Stimulated activated CD4-positive, alpha-beta T cell treated with anti-CD3 and anti-CD28 coated beads, Interleukin-4, amount 100 ng/mL, for 48 hours (primary cell): ENCODE measurements at regions not wholly inside any gene's neighbourhood (a gene's known extent, or its start where the extent isn't known, plus 50 kb on each side); places are given as distances from the start of the nearest gene placed in this dataset.
"Not testable (repeated sequence)": the region's sequence is repeated elsewhere in the genome, so short reads cannot be mapped to it uniquely, and the experiment has no call there.

ENCODE experiments used
- DNase-seq, 2 donors: peaks; one replicate each; pipeline ENCODE4 v3.0.0-alpha.2; 2020; ENCODE audit warnings: low read depth in 2 of 2

DNA sequence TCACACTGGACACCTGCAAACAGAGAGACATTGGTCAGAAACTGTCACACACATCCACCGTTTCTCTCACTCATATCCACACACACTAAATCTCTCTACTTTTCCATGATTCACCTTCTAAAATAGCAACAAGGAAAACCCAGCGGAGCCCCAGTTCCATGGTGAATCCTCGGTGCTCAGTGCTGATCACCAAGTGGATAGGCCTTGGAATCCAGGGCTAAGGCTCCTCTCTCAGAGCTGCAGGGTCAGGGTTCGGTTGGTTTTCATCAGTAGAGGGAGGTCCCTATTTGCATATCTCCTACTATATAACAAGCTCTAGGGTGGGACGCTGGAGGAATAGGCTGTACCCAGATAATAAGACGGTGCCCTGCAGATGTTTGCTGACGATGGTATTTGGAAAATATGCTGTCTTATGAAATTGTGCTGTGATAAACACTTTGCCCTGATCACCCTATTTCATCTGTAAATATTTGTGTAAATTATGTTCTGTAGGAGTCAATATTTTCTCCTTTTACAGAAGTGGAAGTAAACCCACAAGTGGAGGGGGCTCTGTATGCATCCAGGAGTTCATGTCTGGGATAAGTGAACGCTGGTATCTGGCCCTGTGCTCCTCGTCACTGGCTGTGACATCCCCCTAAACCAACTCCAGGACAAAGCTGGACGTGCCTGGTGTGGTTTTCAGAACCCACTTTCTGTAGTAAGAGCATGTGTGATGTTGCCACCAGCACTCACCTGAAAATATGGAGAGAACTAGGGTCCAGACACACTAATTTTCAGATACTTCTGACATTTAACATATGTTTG, 709.2 kb downstream of the TMEM121 start:
- no peak for DNase-seq

DNA sequence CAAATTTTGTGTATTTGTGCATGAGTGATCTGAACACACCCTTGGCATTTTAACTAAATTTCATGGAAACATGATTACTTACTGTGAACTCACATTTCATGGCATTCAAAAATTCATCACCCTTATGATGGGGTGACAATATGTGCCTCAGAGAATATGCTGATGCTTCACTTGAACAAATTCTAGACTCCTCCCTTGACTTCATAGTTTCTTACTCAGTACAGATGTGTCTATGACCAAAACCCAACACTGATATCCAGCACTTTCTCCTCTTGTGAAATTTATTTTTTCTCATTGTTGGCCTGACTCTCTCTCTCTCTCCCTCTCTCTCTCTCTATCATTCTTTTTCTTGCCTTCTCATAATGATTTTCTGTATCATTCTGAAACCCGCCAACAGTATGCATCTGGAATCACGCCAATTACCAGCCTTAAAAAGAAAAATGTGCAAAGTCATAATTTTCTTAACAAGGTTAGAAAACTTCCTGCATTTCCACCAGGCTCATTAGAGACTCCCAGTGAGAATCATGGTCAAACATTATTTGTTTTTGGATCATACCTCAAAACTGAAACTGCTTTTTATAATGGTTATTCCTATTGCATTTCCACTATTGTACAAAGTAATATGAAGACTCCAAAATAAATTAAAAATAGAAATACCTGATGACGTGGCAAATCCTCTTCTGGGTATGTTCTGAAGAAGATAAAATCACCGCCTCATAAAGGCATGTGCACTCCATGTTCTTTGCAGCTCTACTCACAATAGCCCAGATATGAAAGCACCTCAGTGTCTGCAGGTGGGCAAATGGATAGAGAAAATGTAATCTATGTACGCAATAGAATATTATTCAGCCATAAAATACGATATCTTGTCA, 722.2 kb downstream of the TMEM121 start:
- DNase-seq: no peak

DNA sequence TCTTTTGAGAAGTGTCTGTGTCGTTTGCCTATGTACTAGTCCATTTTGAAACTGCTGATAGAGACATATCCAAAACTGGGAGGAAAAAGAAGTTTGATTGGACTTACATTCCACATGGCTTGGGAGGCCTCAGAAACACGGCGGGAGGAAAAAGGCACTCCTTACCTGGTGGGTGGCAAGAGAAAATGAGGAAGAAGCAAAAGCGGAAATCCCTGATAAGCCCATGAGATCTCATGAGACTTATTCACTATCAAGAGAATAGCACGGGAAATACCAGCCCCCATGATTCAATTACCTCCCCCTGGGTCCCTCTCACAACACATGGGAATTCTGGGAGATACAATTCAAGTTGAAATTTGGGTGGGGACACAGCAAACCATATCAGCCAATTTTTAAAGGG, 727.6 kb downstream of the TMEM121 start:
- not testable (repeated sequence) for DNase-seq

GRCh38 chr14:106257569-106257994, 731.2 kb downstream of the TMEM121 start:
- peak; percentile 70 to 89 for DNase-seq

DNA sequence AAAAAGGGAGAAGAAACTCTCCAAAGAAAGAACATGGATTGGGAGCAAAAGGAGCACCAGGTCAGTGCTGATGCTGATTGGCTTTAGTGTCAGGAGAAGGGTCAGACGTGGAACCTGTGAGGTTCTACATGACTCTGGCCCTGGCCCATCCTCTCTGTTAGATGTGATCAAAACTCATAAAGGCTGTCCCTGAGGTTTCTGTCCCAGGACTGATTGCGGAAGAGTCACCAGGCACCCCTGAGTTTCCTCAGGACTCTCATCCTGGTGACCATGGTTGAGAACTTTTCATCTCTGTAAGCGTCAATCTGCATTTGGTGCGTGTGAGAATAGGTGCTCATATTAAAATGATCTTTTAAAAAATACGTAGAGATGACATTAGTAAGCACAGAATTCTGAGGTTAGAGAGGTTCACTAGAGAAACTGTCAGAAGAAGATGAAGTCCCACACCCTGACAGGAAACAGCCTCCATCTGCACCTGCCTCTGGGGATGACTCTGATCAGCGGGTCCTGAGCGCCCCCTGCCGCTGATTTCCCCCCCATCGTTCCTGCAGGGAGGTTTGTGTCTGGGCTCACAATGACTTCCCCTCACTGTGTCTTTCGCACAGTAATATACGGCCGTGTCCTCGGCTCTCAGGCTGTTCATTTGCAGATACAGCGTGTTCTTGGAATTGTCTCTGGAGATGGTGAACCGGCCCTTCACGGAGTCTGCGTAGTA, 741.8 kb downstream of the TMEM121 start:
- peak; percentile 65 to 94 for DNase-seq

- DNase-seq: no peak
Measured at GRCh38 chr14:106269029-106269428, 742.6 kb downstream of the TMEM121 start.

DNA sequence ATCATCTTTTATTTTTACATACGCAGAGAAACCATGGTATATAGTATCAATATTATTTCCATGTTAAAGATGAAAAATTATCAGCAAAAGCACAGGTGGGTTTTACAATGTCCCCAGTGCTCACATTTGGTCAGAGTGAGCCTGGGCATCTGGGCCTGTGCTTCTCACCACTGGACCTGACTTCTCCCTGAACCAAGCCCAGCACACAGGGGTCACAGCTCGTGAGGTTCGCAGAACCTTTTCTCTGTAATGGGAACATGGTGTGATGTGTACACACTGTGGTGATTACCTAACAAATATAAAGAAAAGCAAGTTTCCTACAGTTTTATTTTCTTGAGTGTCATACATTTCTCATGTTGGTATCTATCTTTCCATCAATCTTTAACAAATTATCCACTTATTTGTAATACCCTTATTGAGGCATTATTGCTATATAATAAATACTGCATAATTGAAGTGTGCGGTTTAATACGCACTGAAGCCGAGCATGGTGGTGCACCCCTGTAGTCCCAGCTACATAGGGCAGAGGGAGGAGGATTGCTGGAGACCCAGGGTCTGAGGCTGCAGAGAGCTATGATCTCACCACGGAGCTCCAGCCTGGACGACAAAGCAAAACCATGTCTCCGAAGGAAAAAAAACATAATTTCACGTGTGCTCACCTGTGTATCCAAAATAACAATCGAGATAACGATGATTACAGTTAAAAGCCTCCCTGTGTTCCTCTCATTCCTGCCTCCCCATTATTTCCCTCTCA, 743.2 kb downstream of the TMEM121 start:
- no peak for DNase-seq

DNA sequence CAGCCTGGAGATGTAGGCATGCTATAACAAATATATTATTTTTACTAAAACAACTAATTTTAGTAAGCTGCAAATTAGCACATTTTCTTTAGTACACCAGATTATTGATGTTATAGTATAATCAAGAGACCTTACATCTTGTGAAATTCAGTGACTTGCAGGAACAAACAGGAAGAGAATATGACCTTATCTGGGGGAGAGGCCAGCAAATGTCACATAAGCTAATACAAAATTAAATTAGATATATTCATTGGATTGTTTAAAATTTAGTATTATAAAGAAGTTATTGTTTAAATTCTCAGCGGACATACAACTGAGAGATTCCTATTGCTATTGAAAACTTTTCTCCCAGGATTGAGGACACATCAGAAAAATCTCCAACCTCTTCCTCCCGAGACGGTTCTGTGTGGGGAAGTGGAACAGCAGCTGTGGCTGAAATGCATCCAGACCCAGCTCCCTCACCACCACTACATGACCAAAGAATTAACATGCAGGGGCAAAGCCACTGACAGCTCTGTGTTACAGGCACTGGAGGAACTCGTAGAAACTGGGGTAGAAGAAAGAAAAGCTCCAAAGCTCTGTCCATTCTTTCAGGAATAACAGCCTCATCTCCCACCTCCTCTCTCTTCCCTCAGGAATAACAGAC, 744.2 kb downstream of the TMEM121 start:
- DNase-seq: not testable (repeated sequence)

DNA sequence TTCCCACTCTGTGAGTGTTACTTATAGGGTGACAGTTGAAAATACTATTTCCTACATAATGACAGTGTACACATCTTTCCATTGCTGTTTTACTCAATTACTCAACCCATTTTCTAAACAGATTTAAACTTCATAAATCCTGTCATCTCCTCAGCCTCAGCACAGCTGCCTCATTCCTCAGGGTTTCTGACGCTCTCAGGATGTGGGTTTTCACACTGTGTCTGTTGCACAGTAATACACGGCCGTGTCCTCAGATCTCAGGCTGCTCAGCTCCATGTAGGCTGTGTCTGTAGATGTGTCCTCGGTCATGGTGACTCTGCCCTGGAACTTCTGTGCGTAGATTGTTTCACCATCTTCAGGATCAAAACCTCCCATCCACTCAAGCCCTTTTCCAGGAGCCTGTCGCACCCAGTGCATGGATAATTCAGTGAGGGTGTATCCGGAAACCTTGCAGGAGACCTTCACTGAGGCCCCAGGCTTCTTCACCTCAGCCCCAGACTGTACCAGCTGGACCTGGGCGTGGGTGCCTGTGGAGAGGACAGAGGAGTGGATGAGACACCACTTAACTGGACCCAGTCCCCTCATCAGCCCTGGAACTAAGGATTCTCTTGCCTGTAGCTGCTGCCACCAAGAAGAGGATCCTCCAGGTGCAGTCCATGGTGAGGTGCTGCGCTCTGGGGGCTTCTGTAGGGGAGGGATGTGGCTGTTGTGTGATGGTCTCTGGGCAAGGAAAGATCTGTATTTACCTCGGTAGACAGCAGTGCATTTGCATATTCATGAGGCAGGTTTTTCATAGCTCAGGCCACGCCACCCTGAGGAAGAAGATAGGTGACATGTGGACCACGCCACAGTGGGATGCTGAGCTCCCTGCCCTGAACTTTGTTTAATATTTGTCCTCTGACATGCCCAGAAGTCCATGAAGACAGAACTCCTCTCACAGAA, 750.2 kb downstream of the TMEM121 start:
- no peak for DNase-seq

GRCh38 chr14:106277503-106277902, 751.1 kb downstream of the TMEM121 start:
- peak in 1 of 2 donors; percentile 9 for DNase-seq

DNA sequence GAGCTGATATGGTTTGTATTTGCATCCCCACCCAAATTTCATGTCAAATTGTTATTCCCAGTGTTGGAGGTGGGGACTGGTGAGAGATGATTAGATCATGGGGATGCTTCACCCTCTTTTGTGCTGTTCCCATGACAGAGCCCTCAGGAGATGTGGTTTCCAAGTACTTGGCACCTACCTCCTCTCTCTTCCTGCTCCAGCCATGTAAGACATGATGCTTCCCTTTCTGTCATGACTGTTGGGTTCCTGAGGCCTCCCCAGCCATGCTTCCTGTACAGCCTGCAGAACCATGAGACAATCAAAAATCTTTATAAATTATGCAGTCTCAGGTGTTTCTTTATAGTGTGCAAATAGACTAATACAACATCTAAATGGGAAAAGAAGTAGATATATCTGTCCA, 754.5 kb downstream of the TMEM121 start:
- DNase-seq: no peak

DNA sequence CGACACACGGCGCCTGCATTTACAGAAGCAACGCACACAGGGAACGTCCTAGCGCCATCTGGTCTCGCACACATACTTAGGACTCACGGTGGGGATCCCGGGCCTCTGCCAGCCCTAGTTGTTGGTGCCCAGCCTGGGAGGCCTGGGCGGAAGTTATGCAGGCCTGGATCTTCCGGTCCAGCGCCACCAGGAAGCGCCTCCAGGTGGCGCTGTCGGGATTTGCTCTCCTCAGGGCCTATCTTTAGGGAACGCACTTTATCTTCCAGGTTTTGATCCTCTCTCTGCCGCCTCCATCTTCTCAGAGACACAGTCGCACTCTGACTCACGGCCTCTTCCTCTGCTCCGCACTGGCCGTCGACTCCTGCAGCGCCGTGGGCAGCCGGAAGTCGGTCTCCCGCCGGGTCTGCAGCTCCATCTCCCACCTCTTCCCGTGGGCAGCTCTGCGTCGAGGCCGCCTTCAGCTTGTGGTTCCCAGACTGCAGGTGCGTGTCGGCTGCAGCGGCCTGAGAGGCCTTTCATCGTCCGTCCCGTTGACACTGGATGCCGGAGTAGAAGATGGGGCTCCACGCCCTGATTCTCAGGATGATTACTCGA, 760.4 kb downstream of the TMEM121 start:
- no peak for DNase-seq

GRCh38 chr14:106287506-106287905, 761.1 kb downstream of the TMEM121 start:
- DNase-seq: no peak

DNA sequence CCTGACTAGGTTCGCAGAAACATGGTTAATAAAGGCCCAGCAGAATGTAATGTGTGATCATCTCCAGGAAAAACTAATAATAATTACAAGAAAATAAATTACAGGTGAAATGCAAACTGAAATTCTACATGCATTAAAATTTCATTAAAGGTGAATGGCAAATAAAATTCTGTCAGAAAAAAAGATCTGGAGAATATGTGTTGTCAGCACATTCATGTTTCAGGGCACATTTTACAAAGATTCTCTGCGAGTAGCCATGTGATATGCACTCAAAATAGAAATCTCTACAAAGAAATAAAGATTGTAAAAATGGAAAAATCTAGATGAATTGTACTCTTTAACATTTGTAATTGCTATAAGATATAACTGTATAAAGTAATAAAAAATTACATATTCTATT, 765.2 kb downstream of the TMEM121 start:
- DNase-seq: no peak

DNA sequence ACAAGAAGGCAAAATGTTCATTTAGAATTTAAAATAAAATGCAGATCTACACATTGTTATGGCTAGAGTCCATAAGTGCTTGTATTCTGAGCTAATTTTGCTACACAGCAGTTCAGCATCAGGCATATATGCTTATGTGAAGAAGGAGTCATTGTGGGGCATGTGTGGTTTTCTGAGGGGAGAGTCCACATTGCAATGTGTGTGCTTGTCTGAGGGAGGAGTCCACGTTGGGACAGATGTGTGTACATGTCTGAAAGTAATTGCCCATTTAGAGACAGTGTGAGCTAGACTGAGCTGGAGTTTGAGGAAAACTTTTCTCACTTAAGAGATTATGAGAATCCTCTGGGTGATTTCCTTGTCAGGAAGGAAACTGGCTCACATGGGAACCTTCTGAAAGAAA, 767.9 kb downstream of the TMEM121 start:
- DNase-seq: no peak

GRCh38 chr14:106300951-106301510, 774.6 kb downstream of the TMEM121 start:
- not testable (repeated sequence) for DNase-seq

- not testable (repeated sequence) for DNase-seq
Measured at GRCh38 chr14:106301609-106302008, 775.2 kb downstream of the TMEM121 start.

DNA sequence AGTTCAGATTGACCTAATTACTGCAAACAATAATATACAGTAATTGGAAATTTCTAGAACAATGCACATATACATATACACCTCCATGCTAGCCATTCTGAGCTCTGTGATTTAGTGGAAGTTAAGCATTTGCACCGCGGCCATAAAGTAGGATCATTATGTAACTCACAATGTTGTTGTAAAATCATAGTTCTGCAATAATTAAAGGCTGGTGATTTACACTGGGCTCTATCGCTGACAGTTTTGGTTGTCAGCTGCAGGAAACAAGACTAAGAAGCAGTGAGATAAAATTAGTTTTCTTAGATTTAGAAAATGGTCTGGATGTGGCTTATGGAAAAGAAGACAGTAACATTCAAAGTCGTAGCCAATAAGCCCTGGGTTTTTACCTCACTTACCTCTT, 776.3 kb downstream of the TMEM121 start:
- no peak for DNase-seq

DNA sequence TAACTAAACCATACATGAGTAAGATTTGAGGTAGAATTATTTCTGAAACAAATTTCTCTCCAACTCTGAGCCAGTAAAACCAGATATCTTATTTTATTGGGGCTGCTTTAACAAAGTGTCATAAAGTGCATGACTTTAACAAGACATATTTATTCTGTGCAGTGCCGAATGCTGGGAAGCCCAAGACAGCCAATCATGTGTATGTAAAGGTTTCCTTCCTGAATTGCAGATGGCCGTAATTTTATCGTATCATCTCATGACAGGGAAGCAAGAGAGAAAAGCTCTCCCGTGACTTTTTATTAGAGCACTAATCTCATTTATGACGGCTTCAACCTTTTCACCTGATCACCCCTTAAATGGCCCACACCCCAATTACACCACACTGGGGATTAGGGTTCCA, 777.9 kb downstream of the TMEM121 start:
- no peak for DNase-seq
